Gastroesophageal sphincter (tissue), 4 donors: ENCODE measurements at regions not wholly inside any gene's neighbourhood (a gene's known extent, or its start where the extent isn't known, plus 50 kb on each side); places are given as distances from the start of the nearest gene placed in this dataset.

Source experiments
- ATAC-seq: fragments of 150-250 bp; one replicate; pipeline ENCODE4 v1.9.1; 2016; ENCODE audit warnings: mild to moderate bottlenecking, moderate library complexity
- H3K27ac ChIP-seq, 4 donors: fragments of 200-600 bp; sonication (generic) in 3 of 4; 1 replicate in 3 of 4; 2 replicates in 1 of 4; pipeline ENCODE4 v1.5.1; 2016 to 2019
- H3K27me3 ChIP-seq: fragments of 200-600 bp; sonication (generic); one replicate; pipeline ENCODE4 v1.5.1; 2019
- H3K36me3 ChIP-seq, 2 donors: fragments of 200-600 bp; sonication (generic); one replicate each; pipeline ENCODE4 v1.5.1; 2019; ENCODE audit warnings: control low read depth in 1 of 2
- H3K4me1 ChIP-seq, 3 donors: fragments of 200-600 bp; sonication (generic); 1 replicate in 2 of 3; 2 replicates in 1 of 3; pipeline ENCODE4 v1.5.1; 2016 to 2019; ENCODE audit warnings: control low read depth in 2 of 3
- H3K4me3 ChIP-seq, 2 donors: fragments of 200-600 bp; sonication (generic); one replicate each; pipeline ENCODE4 v1.5.1; 2019; ENCODE audit warnings: mild to moderate bottlenecking in 1 of 2, moderate library complexity in 1 of 2
- H3K9me3 ChIP-seq, 3 donors: fragments of 200-600 bp; sonication (generic); one replicate each; pipeline ENCODE4 v1.5.1; 2017 to 2019; ENCODE audit warnings: control low read depth in 2 of 3
- CTCF ChIP-seq, 4 experiments: fragments of 200-600 bp in 2 of 4; fragments of 450-650 bp in 2 of 4; sonication (generic) in 1 of 4; IDR thresholded peaks; one replicate each; pipeline ENCODE4 v1.5.1; 2017 to 2019; ENCODE audit warnings: antibody characterized with exemption in 4 of 4, mild to moderate bottlenecking in 2 of 4, moderate library complexity in 2 of 4
- EP300 ChIP-seq: sonication (generic); formaldehyde crosslinking; IDR thresholded peaks from one replicate; pipeline ENCODE4 v1.6.1; 2017; ENCODE audit warnings: antibody characterized with exemption, mild to moderate bottlenecking
- POLR2A ChIP-seq, 2 donors: fragments of 450-650 bp; IDR thresholded peaks; one replicate each; pipeline ENCODE4 v1.6.1; 2017; ENCODE audit warnings: antibody characterized with exemption in 2 of 2, mild to moderate bottlenecking in 2 of 2, moderate library complexity in 1 of 2
- POLR2AphosphoS5 ChIP-seq: sonication (generic); formaldehyde crosslinking; IDR thresholded peaks from one replicate; pipeline ENCODE4 v1.6.1; 2017; ENCODE audit warnings: antibody characterized with exemption
- WGBS, 2 donors: methylation state at CpG; one replicate each; pipeline ENCODE4 v1.1.5; 2018; ENCODE audit warnings: low coverage in 1 of 2; 5-methylcytosine and 5-hydroxymethylcytosine counted together

DNA sequence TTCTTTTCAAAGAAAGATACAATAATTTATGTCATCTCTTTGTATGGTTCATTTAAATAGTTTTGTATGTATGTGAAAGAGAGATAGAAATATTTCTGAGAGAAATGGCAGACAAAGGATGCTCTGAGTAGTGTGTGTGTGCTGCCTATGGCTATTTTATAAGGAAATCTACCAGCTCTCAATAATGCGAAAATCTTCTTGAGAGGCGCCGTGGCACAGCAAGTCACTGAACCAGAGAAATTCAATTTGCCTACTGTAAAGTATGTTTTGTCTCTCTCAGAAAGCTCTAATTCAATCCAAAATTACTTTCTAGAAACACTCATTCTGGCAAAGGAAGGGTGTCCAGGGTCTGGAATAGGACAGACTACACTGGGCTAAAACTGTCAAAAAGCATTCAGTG is 1981.1 kb downstream of the EFNA5 start:
- 94 to 100% methylated on average over 1 to 3 of the region's 3 CpGs for WGBS, 2 donors
- H3K27me3 ChIP-seq: no peaks in the 10 kb centered on the region
- H3K4me1 ChIP-seq: no peaks in the 10 kb centered on the region
- H3K27ac ChIP-seq: no peak overlapping the region
- no peaks in the 10 kb centered on the region for H3K9me3 ChIP-seq
- H3K4me3 ChIP-seq: no peak overlapping the region
- no peak for ATAC-seq
- no peaks in the 10 kb centered on the region for H3K36me3 ChIP-seq
- no peak for TF ChIP-seq CTCF (IDR thresholded peaks at IDR 0.05)
- TF ChIP-seq POLR2A (IDR thresholded peaks at IDR 0.05): no peak
- no peak for TF ChIP-seq EP300
- no peak for TF ChIP-seq POLR2AphosphoS5

DNA sequence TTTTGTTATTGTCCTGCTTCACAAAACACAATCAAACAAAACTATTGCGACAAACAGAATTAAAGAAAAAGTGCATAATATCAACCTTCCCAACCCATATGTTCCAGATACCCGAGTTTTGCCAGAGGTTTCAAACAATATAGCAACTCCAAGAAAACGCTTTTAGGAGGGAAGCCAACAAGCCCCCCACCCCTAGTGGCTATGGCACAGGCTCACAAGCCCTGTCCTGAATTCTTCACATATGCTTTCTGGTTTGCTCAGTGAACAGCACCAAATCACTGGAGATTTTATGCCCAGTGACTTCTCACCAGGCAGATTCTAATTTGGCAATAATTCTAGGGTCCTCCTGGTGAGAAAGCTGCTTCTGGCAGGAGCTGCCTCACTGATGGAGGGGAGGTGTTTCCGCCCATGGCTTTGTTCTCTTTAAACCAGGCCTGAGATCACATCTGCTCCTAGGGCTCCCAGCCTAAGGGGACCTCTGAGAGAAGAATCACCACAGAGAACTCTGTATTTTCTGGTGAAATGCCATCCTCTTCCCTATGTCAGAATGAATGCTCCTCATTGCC is 1982.4 kb downstream of the EFNA5 start:
- TF ChIP-seq CTCF (IDR thresholded peaks at IDR 0.05): no peak
- TF ChIP-seq POLR2A (IDR thresholded peaks at IDR 0.05): no peak
- TF ChIP-seq EP300: no peak
- no peak for TF ChIP-seq POLR2AphosphoS5
- no peak overlapping the region for H3K4me3 ChIP-seq
- no peaks in the 10 kb centered on the region for H3K9me3 ChIP-seq
- H3K36me3 ChIP-seq: no peaks in the 10 kb centered on the region
- WGBS, 2 donors: 60 to 90% methylated on average over 1 to 4 of the region's 4 CpGs
- no peak overlapping the region for H3K27ac ChIP-seq
- no peak for ATAC-seq
- no peaks in the 10 kb centered on the region for H3K4me1 ChIP-seq
- H3K27me3 ChIP-seq: no peaks in the 10 kb centered on the region

DNA sequence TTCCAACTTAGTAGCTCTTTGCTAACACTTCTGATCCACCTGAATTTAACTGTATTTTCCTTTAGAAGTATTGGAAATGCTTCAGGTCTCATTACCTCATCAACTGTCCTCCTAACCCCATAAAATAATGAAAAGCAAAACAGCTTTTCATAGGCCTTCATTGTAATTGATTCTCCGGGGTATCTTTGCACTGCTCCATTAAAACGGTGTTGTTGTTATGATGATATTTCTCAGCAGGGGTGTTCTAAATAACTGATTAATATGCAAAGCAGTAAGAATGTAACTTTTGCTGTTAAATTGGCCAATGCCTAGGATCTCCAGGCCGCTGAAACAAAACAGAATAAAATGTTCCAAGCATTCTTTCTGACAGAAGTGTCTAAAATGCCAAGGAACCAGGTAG is 1983.2 kb downstream of the EFNA5 start:
- ATAC-seq: no peak
- Histone ChIP-seq H3K4me3 (no peak overlapping the region), H3K27me3 (no peaks in the 10 kb centered on the region), H3K36me3 (no peaks in the 10 kb centered on the region), H3K4me1 (no peaks in the 10 kb centered on the region), H3K9me3 (no peaks in the 10 kb centered on the region), H3K27ac (no peak overlapping the region)
- no peak for TF ChIP-seq POLR2A (IDR thresholded peaks at IDR 0.05)
- 58 to 81% methylated on average over 3 of the region's 3 CpGs for WGBS, 2 donors

DNA sequence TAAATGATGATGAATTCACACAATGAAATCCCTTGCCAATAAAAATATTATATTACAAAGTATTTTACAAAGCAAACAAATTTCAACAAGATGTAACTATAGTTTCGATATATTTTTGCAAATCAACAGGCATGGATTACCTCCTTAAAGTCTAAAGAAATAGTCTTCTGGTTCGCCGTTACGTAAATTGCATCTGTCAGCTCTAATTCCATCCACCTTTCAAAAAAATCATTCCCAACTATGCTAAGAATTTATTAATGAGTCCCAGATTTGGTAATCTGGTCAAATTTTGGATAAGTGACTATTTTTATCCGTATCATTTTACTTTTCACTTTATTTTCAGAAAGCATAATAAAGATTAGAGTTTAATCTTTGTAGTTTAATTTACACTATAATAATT is 1984.9 kb downstream of the EFNA5 start:
- ATAC-seq: no peak
- H3K27ac ChIP-seq: no peak overlapping the region
- no peak for TF ChIP-seq POLR2AphosphoS5
- TF ChIP-seq CTCF (IDR thresholded peaks at IDR 0.05): no peak
- TF ChIP-seq EP300: no peak
- no peak for TF ChIP-seq POLR2A (IDR thresholded peaks at IDR 0.05)
- H3K36me3 ChIP-seq: no peaks in the 10 kb centered on the region
- H3K27me3 ChIP-seq: no peaks in the 10 kb centered on the region
- H3K4me3 ChIP-seq: no peak overlapping the region
- 88 to 93% methylated on average over 5 of the region's 5 CpGs for WGBS, 2 donors
- no peaks in the 10 kb centered on the region for H3K4me1 ChIP-seq
- no peaks in the 10 kb centered on the region for H3K9me3 ChIP-seq

DNA sequence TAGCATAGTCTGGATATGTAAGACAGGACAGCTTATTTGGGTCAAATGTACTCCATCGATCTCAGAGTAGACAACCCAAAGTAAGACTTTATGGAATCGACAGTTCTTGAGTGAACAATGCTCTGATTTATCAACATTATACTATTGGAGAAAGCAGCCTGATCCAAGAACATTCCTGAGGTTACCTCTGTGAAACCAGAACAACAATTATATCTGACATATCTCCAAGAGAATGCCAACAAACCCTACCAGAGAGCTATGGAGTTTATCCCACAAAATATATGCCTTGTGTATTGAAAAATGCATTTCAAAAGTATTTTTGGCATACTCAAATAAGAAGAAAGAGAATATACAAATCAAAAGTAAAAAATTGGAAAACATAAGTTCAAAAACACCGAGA is 1985.9 kb downstream of the EFNA5 start:
- ATAC-seq: no peak
- Histone ChIP-seq H3K27ac (no peak overlapping the region), H3K27me3 (no peaks in the 10 kb centered on the region), H3K4me3 (no peak overlapping the region), H3K4me1 (no peaks in the 10 kb centered on the region), H3K9me3 (no peaks in the 10 kb centered on the region), H3K36me3 (no peaks in the 10 kb centered on the region)
- 74 to 93% methylated on average over 3 of the region's 3 CpGs for WGBS, 2 donors
- TF ChIP-seq CTCF (IDR thresholded peaks at IDR 0.05) (no peak), POLR2A (IDR thresholded peaks at IDR 0.05) (no peak), POLR2AphosphoS5 (no peak), EP300 (no peak)
